Mucosa of rectum (tissue), 2 donors: ENCODE measurements at regions not wholly inside any gene's neighbourhood (a gene's known extent, or its start where the extent isn't known, plus 50 kb on each side); places are given as distances from the start of the nearest gene placed in this dataset.

Experiments used
- H3K27ac ChIP-seq, 2 donors: one replicate each; pipeline ENCODE4 v1.7.0; 2013; ENCODE audit warnings: inconsistent platforms in 2 of 2, low read depth in 2 of 2, low read length in 2 of 2
- H3K27me3 ChIP-seq, 2 donors: one replicate each; pipeline ENCODE4 v1.7.0; 2013; ENCODE audit warnings: low read length in 2 of 2; ENCODE audit not compliant: control insufficient read depth in 2 of 2, insufficient read depth in 2 of 2
- H3K36me3 ChIP-seq, 2 donors: one replicate each; pipeline ENCODE4 v1.7.0; 2013; ENCODE audit warnings: low read length in 2 of 2; ENCODE audit not compliant: control insufficient read depth in 2 of 2, insufficient read depth in 2 of 2
- H3K4me1 ChIP-seq, 2 donors: one replicate each; pipeline ENCODE4 v1.7.0; 2013; ENCODE audit warnings: low read length in 2 of 2, mild to moderate bottlenecking in 1 of 2; ENCODE audit not compliant: control insufficient read depth in 2 of 2, insufficient read depth in 2 of 2
- H3K4me3 ChIP-seq, 2 donors: one replicate each; pipeline ENCODE4 v1.7.0; 2013; ENCODE audit warnings: low read length in 2 of 2
- H3K9ac ChIP-seq, 2 donors: one replicate each; pipeline ENCODE4 v1.7.0; 2013; ENCODE audit warnings: low read length in 2 of 2, low read depth in 1 of 2, mild to moderate bottlenecking in 1 of 2
- H3K9me3 ChIP-seq, 2 donors: one replicate each; pipeline ENCODE4 v1.7.0; 2013; ENCODE audit warnings: low read length in 2 of 2; ENCODE audit not compliant: control insufficient read depth in 2 of 2
- donor health status: healthy.
- donor health status: Normal muscosa, but diverticular disease.

DNA sequence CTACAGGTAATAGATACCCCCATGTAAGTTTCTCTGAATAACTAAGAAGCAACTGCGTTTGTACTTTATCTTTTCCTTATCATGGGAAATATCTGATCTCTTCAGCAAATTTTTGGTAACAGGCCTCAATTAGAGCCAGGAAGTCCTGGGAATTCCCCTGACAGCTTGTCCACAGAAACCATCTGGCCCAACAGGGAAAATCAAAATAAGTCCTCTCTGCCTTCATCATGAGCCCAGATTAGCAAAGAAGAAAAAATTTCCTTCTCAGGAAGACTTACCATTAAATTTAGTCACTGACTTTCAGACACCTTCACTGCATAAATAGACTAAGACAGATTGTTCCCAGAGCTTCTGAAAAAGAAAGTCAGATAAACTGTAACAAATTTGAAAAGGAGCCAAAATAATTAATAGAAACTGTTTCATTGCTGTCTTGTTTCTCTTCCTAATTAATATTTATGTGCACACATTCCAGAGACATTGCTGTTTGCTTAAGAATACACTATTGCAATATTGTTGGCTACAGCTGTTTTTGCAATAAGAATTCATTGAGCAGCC, 278.1 kb upstream of the FAT3 start:
- H3K4me1 ChIP-seq: no peaks in the 10 kb centered on the region
- H3K27ac ChIP-seq: no peak overlapping the region
- H3K27me3 ChIP-seq: no peaks in the 10 kb centered on the region
- no peaks in the 10 kb centered on the region for H3K9me3 ChIP-seq
- H3K36me3 ChIP-seq: no peaks in the 10 kb centered on the region
- no peak overlapping the region for H3K4me3 ChIP-seq
- no peak overlapping the region for H3K9ac ChIP-seq

DNA sequence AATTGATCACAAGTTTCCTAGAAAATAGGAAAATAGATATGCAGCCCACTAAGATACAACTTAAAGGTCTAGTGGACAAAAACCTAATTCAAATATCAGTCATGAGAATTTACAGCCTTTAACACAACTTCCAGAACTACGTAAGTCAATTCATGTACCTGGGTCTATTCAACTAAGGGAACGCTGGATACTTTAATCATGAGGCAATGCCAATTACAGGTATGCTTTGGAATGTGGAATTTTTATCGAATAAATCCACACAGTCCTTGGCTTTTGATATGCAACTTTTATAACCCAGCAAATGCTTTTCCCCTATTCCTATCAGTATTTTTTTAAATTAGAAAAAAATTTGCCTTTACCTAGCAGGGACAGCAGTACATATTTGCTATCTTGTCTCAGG, 289.5 kb upstream of the FAT3 start:
- no peaks in the 10 kb centered on the region for H3K4me1 ChIP-seq

DNA sequence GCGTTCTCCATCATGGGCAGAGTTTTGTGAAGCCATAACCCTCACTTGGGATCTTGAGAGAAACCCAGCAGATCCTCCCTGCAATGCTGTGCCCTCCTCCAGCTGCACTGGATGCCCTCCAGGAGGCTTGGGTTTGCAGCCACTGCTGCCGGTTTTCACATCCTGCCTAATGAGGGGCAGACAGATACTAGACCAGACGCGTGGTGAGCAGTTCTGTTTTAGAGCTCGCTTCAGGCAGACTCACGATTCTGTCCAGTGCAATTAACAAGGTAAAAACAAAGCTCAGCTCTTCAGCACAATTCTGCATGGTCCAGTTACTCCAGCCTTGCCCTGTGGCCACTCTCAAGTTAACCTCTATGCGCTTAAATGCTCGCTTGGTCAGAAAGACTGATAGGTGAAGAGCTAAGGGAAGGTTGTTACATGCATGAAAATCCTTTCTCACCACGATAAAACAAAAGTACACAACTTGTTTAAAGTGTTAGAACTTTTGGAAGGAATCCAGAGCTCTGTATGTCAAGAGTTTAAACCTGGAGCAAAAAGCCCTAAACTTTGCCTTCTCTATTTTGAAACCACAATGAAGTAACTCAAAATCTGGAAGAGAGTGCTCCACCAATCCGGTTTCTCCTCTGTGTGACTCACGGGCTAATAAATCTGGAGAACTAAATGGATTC, 292.3 kb upstream of the FAT3 start:
- H3K4me1 ChIP-seq: peaks cover 0 to 2% of the 10 kb centered on the region in 2 donors
- H3K4me3 ChIP-seq: no peak overlapping the region
- H3K9me3 ChIP-seq: no peaks in the 10 kb centered on the region
- H3K36me3 ChIP-seq: no peaks in the 10 kb centered on the region
- H3K27me3 ChIP-seq: no peaks in the 10 kb centered on the region
- H3K9ac ChIP-seq: no peak overlapping the region
- H3K27ac ChIP-seq: no peak overlapping the region

More for the DNA sequence above, 289.5 kb upstream of the FAT3 start:
- H3K36me3 ChIP-seq: no peaks in the 10 kb centered on the region
- H3K9ac ChIP-seq: no peak overlapping the region
- H3K9me3 ChIP-seq: no peaks in the 10 kb centered on the region
- no peak overlapping the region for H3K4me3 ChIP-seq
- H3K27me3 ChIP-seq: no peaks in the 10 kb centered on the region
- no peak overlapping the region for H3K27ac ChIP-seq

DNA sequence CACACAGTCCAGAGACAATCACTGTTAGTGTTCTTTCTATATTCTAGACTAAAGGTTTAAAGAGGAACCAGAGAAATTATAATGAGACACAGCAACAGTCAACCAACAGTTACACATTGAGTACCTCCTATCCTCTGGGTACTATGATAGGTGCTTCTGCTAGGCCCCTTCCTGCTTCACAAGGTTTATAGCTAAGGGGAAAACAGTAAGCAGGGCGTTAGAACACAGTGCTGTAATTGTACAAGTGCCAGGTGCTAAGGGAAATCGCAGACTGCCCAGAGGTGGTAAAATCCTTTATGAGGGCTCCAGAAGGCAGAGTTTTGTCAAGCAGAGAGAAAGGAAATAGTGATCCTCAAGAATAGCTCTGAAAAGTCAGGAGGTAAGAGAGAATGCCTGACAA, 297.2 kb upstream of the FAT3 start:
- H3K27me3 ChIP-seq: no peaks in the 10 kb centered on the region
- H3K9me3 ChIP-seq: no peaks in the 10 kb centered on the region
- H3K4me1 ChIP-seq: peaks cover 0 to 2% of the 10 kb centered on the region in 2 donors
- H3K4me3 ChIP-seq: no peak overlapping the region
- no peak overlapping the region for H3K9ac ChIP-seq
- H3K27ac ChIP-seq: no peak overlapping the region
- H3K36me3 ChIP-seq: no peaks in the 10 kb centered on the region

DNA sequence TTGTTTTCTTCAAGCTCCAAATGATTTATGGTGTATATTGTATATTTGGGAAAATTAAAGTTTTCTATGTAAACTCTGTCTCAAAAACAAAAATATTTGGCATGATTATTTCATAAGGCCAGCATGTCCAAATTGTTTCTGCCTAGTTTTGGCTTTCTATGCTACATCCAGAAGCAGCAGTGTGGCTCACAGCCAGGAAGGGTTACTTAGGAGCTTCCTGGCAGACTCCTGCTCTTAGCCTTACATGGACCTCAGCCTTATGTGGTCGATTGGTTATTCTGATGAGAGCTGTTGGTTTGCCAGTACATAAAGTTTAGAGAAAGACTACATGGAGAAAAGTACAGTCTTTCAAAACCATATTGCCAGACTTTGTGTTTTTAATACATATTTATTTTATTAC, 297.7 kb upstream of the FAT3 start:
- no peaks in the 10 kb centered on the region for H3K36me3 ChIP-seq
- H3K27me3 ChIP-seq: no peaks in the 10 kb centered on the region
- H3K4me1 ChIP-seq: peaks cover 0 to 2% of the 10 kb centered on the region in 2 donors
- no peak overlapping the region for H3K9ac ChIP-seq
- H3K4me3 ChIP-seq: no peak overlapping the region
- H3K27ac ChIP-seq: no peak overlapping the region
- H3K9me3 ChIP-seq: no peaks in the 10 kb centered on the region

DNA sequence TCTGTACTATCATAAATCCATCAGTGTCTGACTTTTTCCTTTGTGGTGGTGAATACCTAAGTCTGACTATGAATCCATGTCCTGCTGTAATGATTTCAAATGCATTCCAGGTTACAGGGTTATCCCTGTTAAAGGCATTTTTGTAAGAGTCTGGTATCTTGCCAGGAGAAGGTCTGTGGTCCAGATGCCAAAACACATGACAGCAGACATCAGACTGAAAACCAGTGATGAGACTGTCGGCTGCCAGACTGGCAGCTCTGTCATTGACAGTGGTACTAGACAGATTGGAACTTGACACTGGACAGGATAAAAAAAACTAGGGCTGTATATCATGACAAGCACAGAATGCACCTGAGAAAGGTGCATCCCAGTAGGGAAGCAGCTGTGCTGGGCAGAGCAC, 301.8 kb upstream of the FAT3 start:
- Histone ChIP-seq H3K27me3 (no peaks in the 10 kb centered on the region), H3K4me1 (peaks cover 0 to 2% of the 10 kb centered on the region in 2 donors), H3K27ac (no peak overlapping the region), H3K36me3 (no peaks in the 10 kb centered on the region), H3K9ac (no peak overlapping the region), H3K4me3 (no peak overlapping the region), H3K9me3 (no peaks in the 10 kb centered on the region)

DNA sequence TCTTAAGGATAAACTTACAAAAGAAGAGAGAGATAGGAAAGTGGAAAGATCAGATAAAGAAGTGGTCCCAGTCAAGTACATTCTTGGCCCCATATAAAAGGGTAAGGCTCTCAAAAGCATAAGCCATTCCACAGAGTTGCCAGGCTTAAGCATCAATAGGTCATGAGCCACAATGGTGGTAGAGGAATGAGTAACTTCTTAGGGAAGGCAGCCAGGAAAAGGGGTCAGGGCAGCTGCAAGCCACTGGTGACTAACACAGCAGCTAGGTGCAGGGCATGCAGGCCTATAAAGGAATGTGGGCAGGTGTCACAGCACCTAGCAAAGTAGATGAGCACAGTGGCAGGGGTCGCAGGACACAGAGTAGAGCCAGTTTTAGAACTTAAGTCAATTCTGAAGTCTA, 302.6 kb upstream of the FAT3 start:
- H3K36me3 ChIP-seq: no peaks in the 10 kb centered on the region
- H3K9me3 ChIP-seq: no peaks in the 10 kb centered on the region
- no peak overlapping the region for H3K27ac ChIP-seq
- H3K4me1 ChIP-seq: no peaks in the 10 kb centered on the region
- no peak overlapping the region for H3K9ac ChIP-seq
- no peaks in the 10 kb centered on the region for H3K27me3 ChIP-seq
- no peak overlapping the region for H3K4me3 ChIP-seq

DNA sequence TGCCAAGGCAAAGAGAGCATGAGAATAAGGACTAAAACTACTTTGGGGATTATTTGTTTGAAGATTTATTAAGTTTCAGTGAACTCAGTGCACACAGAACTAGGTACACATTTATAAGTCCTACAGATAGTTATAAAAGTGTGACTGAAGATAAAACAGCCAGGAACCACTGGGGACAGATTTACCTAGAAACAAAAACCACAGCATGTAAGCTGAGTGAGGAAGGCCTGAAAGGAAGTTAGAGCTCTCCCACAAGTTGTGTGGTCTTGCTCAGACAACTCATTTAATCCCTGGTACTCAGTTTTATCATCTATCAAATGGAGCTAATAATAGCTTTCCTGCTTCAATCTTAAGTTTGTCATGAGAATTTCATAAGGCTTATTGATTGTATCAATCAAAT, 311.2 kb upstream of the FAT3 start:
- no peaks in the 10 kb centered on the region for H3K27me3 ChIP-seq
- H3K27ac ChIP-seq: no peak overlapping the region
- H3K4me3 ChIP-seq: no peak overlapping the region
- H3K9me3 ChIP-seq: no peaks in the 10 kb centered on the region
- H3K9ac ChIP-seq: no peak overlapping the region
- no peaks in the 10 kb centered on the region for H3K4me1 ChIP-seq
- no peaks in the 10 kb centered on the region for H3K36me3 ChIP-seq

DNA sequence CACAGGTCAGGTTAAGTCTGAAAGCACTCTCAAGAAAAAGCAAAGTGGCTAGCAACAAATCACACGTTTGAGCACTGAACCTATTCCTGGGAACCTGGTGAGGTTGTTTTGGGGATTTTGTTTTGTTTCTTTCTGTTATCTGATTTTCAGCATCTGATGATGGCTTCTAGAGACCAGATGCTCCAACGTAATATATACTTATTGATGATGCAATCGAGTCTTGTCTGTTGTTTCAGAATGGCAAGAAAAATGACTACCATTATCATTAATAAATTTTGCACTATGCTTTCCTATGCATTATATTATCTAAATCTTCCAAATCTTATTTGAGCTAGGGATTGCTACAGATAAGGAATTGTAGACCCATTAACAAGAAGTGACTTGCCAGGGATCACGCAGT, 312.3 kb upstream of the FAT3 start:
- no peak overlapping the region for H3K27ac ChIP-seq
- H3K4me3 ChIP-seq: no peak overlapping the region
- H3K36me3 ChIP-seq: no peaks in the 10 kb centered on the region
- H3K4me1 ChIP-seq: no peaks in the 10 kb centered on the region
- no peak overlapping the region for H3K9ac ChIP-seq
- no peaks in the 10 kb centered on the region for H3K27me3 ChIP-seq
- no peaks in the 10 kb centered on the region for H3K9me3 ChIP-seq

DNA sequence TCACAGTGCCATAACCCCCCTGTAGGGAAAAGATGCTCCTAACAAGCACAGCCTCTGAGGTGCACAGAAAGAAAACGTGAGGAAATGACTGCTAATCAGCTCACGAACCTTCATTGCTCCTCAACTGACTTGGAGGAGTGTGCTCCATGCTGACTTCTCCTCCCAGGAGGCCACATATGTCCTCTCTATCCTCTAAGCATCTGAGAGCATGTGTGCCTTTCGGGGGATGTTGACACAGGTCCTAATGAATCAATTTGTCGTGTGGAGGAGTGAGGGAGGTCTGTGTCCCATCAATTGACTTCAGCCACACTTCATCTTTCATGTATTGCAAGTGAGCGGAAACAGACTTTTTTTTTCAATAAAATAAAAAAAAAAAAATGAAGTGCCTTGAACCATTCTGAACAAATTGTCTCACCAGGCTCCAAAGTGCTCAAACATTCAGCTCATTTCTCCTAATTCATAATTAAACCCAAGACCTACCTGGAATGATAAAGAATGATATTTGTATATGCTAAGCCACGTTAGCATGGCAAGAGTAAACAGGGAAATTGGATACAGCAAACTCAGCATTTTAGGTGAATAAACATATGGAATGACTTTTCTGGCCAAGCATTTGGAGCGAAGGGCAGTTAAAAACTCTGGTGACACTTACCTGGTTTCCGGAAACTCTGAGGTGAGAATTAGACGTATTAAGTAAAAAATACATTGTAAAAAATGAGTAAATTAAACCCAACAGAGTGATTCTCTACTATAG, 317.6 kb upstream of the FAT3 start:
- H3K36me3 ChIP-seq: no peaks in the 10 kb centered on the region
- H3K9ac ChIP-seq: no peak overlapping the region

More for the DNA sequence above, 317.6 kb upstream of the FAT3 start:
- H3K27ac ChIP-seq: no peak overlapping the region
- no peaks in the 10 kb centered on the region for H3K4me1 ChIP-seq
- no peaks in the 10 kb centered on the region for H3K9me3 ChIP-seq
- H3K27me3 ChIP-seq: no peaks in the 10 kb centered on the region
- no peak overlapping the region for H3K4me3 ChIP-seq
